Fibroblast of lung (primary cell): ENCODE measurements at regions not wholly inside any gene's neighbourhood (a gene's known extent, or its start where the extent isn't known, plus 50 kb on each side); places are given as distances from the start of the nearest gene placed in this dataset.

Source experiments
- DNase-seq, 2 donors: peaks; one replicate each; pipeline versions ENCODE4 v3.0.0 to v3.0.0-alpha.2; 2010; ENCODE audit warnings: low read depth in 2 of 2
- H2AFZ ChIP-seq: 2 replicates; pipeline ENCODE4 v1.5.1; 2012; ENCODE audit warnings: low read length, control low read depth, inconsistent platforms
- H3K27ac ChIP-seq: 2 replicates; pipeline ENCODE4 v1.5.1; 2011; ENCODE audit warnings: low read length, control low read depth; ENCODE audit not compliant: insufficient read depth
- H3K27me3 ChIP-seq: 2 replicates; pipeline ENCODE4 v1.5.1; 2011; ENCODE audit warnings: mild to moderate bottlenecking, low read length; ENCODE audit not compliant: control insufficient read depth, insufficient read depth
- H3K36me3 ChIP-seq: 2 replicates; pipeline ENCODE4 v1.5.1; 2011; ENCODE audit warnings: low read length; ENCODE audit not compliant: control insufficient read depth, insufficient read depth
- H3K4me1 ChIP-seq: 2 replicates; pipeline ENCODE4 v1.5.1; 2011; ENCODE audit warnings: low read length; ENCODE audit not compliant: control insufficient read depth, insufficient read depth; ENCODE audit errors: extremely low read depth
- H3K4me2 ChIP-seq: 2 replicates; pipeline ENCODE4 v1.5.1; 2011; ENCODE audit warnings: low read length, control low read depth; ENCODE audit not compliant: insufficient read depth; ENCODE audit errors: extremely low read depth
- H3K4me3 ChIP-seq, 4 experiments: fragments of 200-600 bp in 1 of 4; sonication (generic) in 1 of 4; replicated peaks in 1 of 4; 2 replicates each; pipeline ENCODE4 v1.5.1; 2011 to 2016; ENCODE audit warnings: low read length in 4 of 4, low read depth in 3 of 4, mild to moderate bottlenecking in 3 of 4, control low read depth in 2 of 4, inconsistent platforms in 1 of 4, mixed read lengths in 1 of 4; ENCODE audit not compliant: insufficient read depth in 1 of 4; ENCODE audit errors: control extremely low read depth in 1 of 4
- H3K79me2 ChIP-seq: 2 replicates; pipeline ENCODE4 v1.5.1; 2012; ENCODE audit warnings: mild to moderate bottlenecking, low read length, inconsistent platforms; ENCODE audit not compliant: control insufficient read depth, insufficient read depth
- H3K9ac ChIP-seq: 2 replicates; pipeline ENCODE4 v1.5.1; 2011; ENCODE audit warnings: mild to moderate bottlenecking, low read length, control low read depth; ENCODE audit not compliant: insufficient read depth
- H3K9me3 ChIP-seq: 2 replicates; pipeline ENCODE4 v1.5.1; 2012; ENCODE audit warnings: low read depth, low read length; ENCODE audit not compliant: control insufficient read depth, insufficient read depth
- H4K20me1 ChIP-seq: 2 replicates; pipeline ENCODE4 v1.5.1; 2011; ENCODE audit warnings: low read length; ENCODE audit not compliant: control insufficient read depth, insufficient read depth; ENCODE audit errors: extremely low read depth
- EZH2 ChIP-seq: IDR thresholded peaks from 2 replicates; pipeline ENCODE4 v1.5.1; 2012; ENCODE audit warnings: low read length, control low read depth, mild to moderate bottlenecking; ENCODE audit errors: missing control alignments
- TF ChIP-seq, protein P1 (sequence below), 2 donors: IDR thresholded peaks in 1 of 2; conservative IDR thresholded peaks in 1 of 2; 1 replicate in 1 of 2; 2 replicates in 1 of 2; pipeline ENCODE4 v1.5.1; 2011 to 2012; ENCODE audit warnings: low read length in 2 of 2, control low read depth in 1 of 2, inconsistent platforms in 1 of 2, low read depth in 1 of 2, mild to moderate bottlenecking in 1 of 2

DNA sequence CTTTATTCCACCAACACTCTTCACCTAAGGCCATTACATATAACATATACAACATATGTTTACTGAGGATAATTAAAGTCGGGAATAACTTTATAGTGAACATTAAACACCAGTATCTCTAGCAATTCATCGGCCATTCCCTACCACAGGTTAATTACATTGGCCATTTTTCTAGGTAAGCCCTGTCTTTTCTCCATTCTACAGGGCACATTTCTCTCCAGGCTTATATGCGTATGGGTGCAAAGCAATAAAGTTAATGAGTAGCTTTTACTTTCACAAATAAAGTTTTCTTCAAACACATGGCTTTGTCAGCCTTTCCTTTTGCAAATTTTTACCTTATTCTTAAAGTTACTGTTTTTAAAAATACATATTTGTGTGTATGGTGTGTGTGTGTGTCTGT lies 111.9 kb upstream of the IQCM start:
- Histone ChIP-seq H3K4me2 (no peak overlapping the region), H3K27me3 (no peaks in the 10 kb centered on the region), H3K4me1 (no peaks in the 10 kb centered on the region), H2AFZ (no peak overlapping the region), H4K20me1 (no peaks in the 10 kb centered on the region), H3K27ac (no peak overlapping the region), H3K79me2 (no peaks in the 10 kb centered on the region), H3K9me3 (no peaks in the 10 kb centered on the region), H3K9ac (no peak overlapping the region), H3K4me3 (no peak overlapping the region), H3K36me3 (no peaks in the 10 kb centered on the region)
- TF ChIP-seq, protein P1, sequence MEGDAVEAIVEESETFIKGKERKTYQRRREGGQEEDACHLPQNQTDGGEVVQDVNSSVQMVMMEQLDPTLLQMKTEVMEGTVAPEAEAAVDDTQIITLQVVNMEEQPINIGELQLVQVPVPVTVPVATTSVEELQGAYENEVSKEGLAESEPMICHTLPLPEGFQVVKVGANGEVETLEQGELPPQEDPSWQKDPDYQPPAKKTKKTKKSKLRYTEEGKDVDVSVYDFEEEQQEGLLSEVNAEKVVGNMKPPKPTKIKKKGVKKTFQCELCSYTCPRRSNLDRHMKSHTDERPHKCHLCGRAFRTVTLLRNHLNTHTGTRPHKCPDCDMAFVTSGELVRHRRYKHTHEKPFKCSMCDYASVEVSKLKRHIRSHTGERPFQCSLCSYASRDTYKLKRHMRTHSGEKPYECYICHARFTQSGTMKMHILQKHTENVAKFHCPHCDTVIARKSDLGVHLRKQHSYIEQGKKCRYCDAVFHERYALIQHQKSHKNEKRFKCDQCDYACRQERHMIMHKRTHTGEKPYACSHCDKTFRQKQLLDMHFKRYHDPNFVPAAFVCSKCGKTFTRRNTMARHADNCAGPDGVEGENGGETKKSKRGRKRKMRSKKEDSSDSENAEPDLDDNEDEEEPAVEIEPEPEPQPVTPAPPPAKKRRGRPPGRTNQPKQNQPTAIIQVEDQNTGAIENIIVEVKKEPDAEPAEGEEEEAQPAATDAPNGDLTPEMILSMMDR (conservative IDR thresholded peaks at IDR 0.05 in 1 of 2, IDR thresholded peaks at IDR 0.05 in 1 of 2; ENCODE audit: low read depth in 1 of 2, low read length in 2 of 2) = no peak
- TF ChIP-seq EZH2 = no peak
- no peak for DNase-seq

DNA sequence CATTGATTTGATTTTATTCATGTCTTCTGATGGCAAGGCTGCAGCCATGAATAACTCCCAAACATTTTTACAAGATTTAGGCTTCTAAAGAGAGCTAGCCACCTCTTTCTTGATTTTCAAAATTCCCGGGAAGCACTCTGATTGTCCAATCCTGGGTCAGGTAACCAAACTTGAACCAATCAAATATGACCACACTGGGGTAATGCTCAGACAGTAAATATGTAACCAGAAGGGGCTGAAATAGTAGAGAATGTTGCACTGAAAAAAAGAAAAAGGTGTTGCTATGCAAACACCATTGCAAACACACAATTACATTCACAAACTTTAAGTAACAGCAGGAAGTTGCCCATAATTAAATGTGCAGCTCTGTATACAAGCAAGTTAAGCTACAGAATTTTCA lies 112.9 kb upstream of the IQCM start:
- no peaks in the 10 kb centered on the region for H3K4me1 ChIP-seq
- no peak overlapping the region for H3K27ac ChIP-seq
- TF ChIP-seq EZH2 = no peak
- TF ChIP-seq, protein P1 (conservative IDR thresholded peaks at IDR 0.05 in 1 of 2, IDR thresholded peaks at IDR 0.05 in 1 of 2; ENCODE audit: low read depth in 1 of 2, low read length in 2 of 2) = no peak
- no peak overlapping the region for H2AFZ ChIP-seq
- no peaks in the 10 kb centered on the region for H3K36me3 ChIP-seq
- H3K9ac ChIP-seq = no peak overlapping the region
- no peak for DNase-seq
- H4K20me1 ChIP-seq = no peaks in the 10 kb centered on the region
- no peaks in the 10 kb centered on the region for H3K9me3 ChIP-seq
- H3K79me2 ChIP-seq = no peaks in the 10 kb centered on the region
- no peak overlapping the region for H3K4me3 ChIP-seq
- no peak overlapping the region for H3K4me2 ChIP-seq
- no peaks in the 10 kb centered on the region for H3K27me3 ChIP-seq

DNA sequence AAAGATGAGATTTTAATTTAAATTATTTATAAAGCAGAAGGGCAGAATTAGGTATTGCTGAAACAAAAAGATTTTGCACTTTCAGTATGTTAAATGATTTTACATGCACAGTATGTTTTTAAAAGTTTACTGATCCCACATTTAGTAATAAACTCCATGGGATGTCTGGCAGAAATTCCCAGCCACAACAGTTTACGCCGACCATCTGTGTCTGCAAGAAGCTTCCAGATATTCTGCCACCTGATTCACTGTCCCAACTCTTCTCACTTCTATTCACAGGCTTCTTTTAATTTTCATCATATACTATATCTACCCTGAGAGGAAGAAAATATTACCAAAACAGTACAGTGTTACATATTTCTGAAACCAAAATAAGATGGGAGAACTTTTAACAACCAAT lies 115.8 kb upstream of the IQCM start:
- no peaks in the 10 kb centered on the region for H3K27me3 ChIP-seq
- TF ChIP-seq EZH2 = no peak
- TF ChIP-seq, protein P1 (conservative IDR thresholded peaks at IDR 0.05 in 1 of 2, IDR thresholded peaks at IDR 0.05 in 1 of 2; ENCODE audit: low read depth in 1 of 2, low read length in 2 of 2) = no peak
- no peak overlapping the region for H3K9ac ChIP-seq
- no peaks in the 10 kb centered on the region for H3K79me2 ChIP-seq
- H4K20me1 ChIP-seq = no peaks in the 10 kb centered on the region
- H3K4me2 ChIP-seq = no peak overlapping the region
- no peaks in the 10 kb centered on the region for H3K9me3 ChIP-seq
- H2AFZ ChIP-seq = no peak overlapping the region
- H3K4me3 ChIP-seq = no peak overlapping the region
- no peaks in the 10 kb centered on the region for H3K4me1 ChIP-seq
- H3K36me3 ChIP-seq = no peaks in the 10 kb centered on the region
- no peak for DNase-seq
- H3K27ac ChIP-seq = no peak overlapping the region
